Keratinocyte (primary cell): ENCODE measurements at regions not wholly inside any gene's neighbourhood (a gene's known extent, or its start where the extent isn't known, plus 50 kb on each side); places are given as distances from the start of the nearest gene placed in this dataset.

Experiments used
- DNase-seq: peaks from one replicate; pipeline ENCODE4 v3.0.0-alpha.2; 2011; ENCODE audit warnings: low read depth, missing footprints, low spot score
- FAIRE-seq: peaks from 2 replicates; lab custom pipeline; 2011; peaks lifted over from hg19 to GRCh38; lab: Jason Lieb, UNC
- H2AFZ ChIP-seq: 2 replicates; pipeline ENCODE4 v1.6.0; 2012; ENCODE audit warnings: low read length, control low read depth, inconsistent platforms; ENCODE audit not compliant: control insufficient read depth
- H3K27ac ChIP-seq: 2 replicates; pipeline ENCODE4 v1.5.1; 2011; ENCODE audit warnings: low read length; ENCODE audit not compliant: control insufficient read depth, insufficient read depth
- H3K27me3 ChIP-seq: 3 replicates; pipeline ENCODE4 v1.6.0; 2011; ENCODE audit warnings: low read length; ENCODE audit not compliant: control insufficient read depth, insufficient read depth; ENCODE audit errors: extremely low read depth
- H3K36me3 ChIP-seq, 2 experiments: 2 replicates in 1 of 2; 3 replicates in 1 of 2; pipeline ENCODE4 v1.5.1; 2011; ENCODE audit warnings: low read length in 2 of 2, mild to moderate bottlenecking in 1 of 2; ENCODE audit not compliant: control insufficient read depth in 2 of 2, insufficient read depth in 2 of 2; ENCODE audit errors: extremely low read depth in 1 of 2
- H3K4me1 ChIP-seq: 3 replicates; pipeline ENCODE4 v1.5.1; 2011; ENCODE audit warnings: low read length; ENCODE audit not compliant: control insufficient read depth, insufficient read depth; ENCODE audit errors: extremely low read depth
- H3K4me2 ChIP-seq: 3 replicates; pipeline ENCODE4 v1.6.0; 2011; ENCODE audit warnings: low read depth, low read length; ENCODE audit not compliant: control insufficient read depth, insufficient read depth; ENCODE audit errors: extremely low read depth
- H3K4me3 ChIP-seq, 3 experiments: fragments of 200-600 bp in 1 of 3; sonication (generic) in 1 of 3; 2 replicates in 2 of 3; 3 replicates in 1 of 3; pipeline ENCODE4 v1.5.1; 2011 to 2016; ENCODE audit warnings: low read length in 3 of 3, mild to moderate bottlenecking in 3 of 3, control low read depth in 2 of 3, inconsistent platforms in 1 of 3, low read depth in 1 of 3, mixed read lengths in 1 of 3, mixed run types in 1 of 3, moderate library complexity in 1 of 3; ENCODE audit not compliant: control insufficient read depth in 2 of 3, insufficient read depth in 2 of 3; ENCODE audit errors: extremely low read depth in 1 of 3
- H3K79me2 ChIP-seq: 2 replicates; pipeline ENCODE4 v1.6.0; 2012; ENCODE audit warnings: low read length; ENCODE audit not compliant: control insufficient read depth, insufficient read depth
- H3K9ac ChIP-seq: 3 replicates; pipeline ENCODE4 v1.6.0; 2011; ENCODE audit warnings: low read length; ENCODE audit not compliant: control insufficient read depth, insufficient read depth; ENCODE audit errors: extremely low read depth
- H3K9me1 ChIP-seq: 3 replicates; pipeline ENCODE4 v1.6.0; 2011; ENCODE audit warnings: low read length; ENCODE audit not compliant: control insufficient read depth, insufficient read depth; ENCODE audit errors: extremely low read depth
- H3K9me3 ChIP-seq: 2 replicates; pipeline ENCODE4 v1.5.1; 2012; ENCODE audit warnings: low read depth, low read length; ENCODE audit not compliant: control insufficient read depth
- H4K20me1 ChIP-seq: 3 replicates; pipeline ENCODE4 v1.6.0; 2011; ENCODE audit warnings: low read length; ENCODE audit not compliant: control insufficient read depth, insufficient read depth; ENCODE audit errors: extremely low read depth
- EZH2 ChIP-seq: IDR thresholded peaks from one replicate; pipeline ENCODE4 v1.6.1; 2012; ENCODE audit warnings: inconsistent platforms, mild to moderate bottlenecking, low read length, moderate library complexity
- dilution Hi-C: fragments of 300-500 bp; cut with MboI; formaldehyde crosslinking; loops from one replicate; pipeline ENCODE4 v1.7.0; 2020; ENCODE audit warnings: low sequenced_read_pairs; ENCODE audit not compliant: extremely low pct_ligation_motif_present
- TF ChIP-seq, protein P1 (sequence below), 3 experiments: IDR thresholded peaks in 1 of 3; conservative IDR thresholded peaks in 1 of 3; optimal IDR thresholded peaks in 1 of 3; 2 replicates in 2 of 3; 3 replicates in 1 of 3; pipeline versions ENCODE3 to v1.5.1; 2011; ENCODE audit warnings: low read length in 3 of 3, mild to moderate bottlenecking in 3 of 3, moderate library complexity in 2 of 3, control low read depth in 1 of 3, inconsistent platforms in 1 of 3; ENCODE audit not compliant: insufficient read depth in 2 of 3; ENCODE audit errors: extremely low read depth in 1 of 3

DNA sequence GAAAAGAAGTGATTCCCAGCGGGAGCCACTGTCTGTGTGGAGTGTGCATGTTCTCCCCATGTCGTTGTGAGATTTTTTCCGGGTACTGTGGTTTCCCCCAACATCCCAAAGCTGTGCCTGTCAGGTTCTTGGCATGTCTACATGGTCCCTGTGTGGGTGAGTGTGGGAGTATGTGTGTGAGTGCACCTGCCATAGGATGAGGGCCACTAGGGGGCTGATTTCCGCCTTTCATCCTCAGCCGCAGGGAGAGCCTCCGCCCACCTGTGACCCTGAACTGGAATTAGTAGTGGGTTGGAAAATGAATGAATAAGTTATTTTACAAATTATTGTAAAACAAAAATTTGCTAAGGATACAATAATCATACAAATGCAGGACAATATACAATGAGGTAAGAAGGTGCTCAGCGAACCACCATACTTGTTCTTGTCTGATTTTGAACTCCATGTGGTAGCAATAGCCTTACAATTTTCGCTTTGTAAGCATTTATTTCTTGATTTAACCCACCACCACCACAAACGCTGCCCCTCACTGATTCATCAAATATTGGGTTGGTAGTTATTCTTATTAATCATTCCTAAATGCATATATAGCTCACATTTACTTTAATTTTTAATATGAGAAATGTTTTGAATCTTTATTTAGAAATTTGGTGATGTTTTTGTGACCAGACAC, 641.2 kb upstream of the VSTM2A start:
- no peak overlapping the region for H3K4me2 ChIP-seq
- no peaks in the 10 kb centered on the region for H3K36me3 ChIP-seq
- FAIRE-seq, result no peak

DNA sequence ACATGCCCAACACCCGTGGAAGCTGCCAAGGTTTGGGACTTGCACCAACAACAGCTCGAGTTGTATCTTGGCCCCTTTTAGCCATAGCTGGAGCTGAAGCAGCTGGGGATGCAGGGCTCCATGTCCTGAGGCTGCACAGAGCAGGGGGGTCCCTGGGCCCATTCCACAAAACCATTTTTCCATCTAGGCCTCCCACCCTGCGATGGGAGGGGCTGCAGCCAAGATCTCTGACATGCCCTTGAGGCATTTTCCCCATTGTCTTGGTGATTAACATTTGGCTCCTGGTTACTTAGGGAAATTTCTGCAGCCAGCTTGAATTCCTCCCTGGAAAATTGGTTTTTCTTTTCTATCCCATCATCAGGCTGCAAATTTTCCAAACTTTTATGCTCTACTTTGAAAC, 637.8 kb upstream of the VSTM2A start:
- Histone ChIP-seq H3K27ac (no peak overlapping the region), H3K4me1 (no peaks in the 10 kb centered on the region), H3K4me2 (no peak overlapping the region), H4K20me1 (no peaks in the 10 kb centered on the region), H3K9me3 (no peaks in the 10 kb centered on the region), H3K27me3 (no peaks in the 10 kb centered on the region), H3K36me3 (no peaks in the 10 kb centered on the region), H3K4me3 (no peak overlapping the region), H3K79me2 (no peaks in the 10 kb centered on the region), H3K9ac (no peak overlapping the region), H2AFZ (no peak overlapping the region), H3K9me1 (no peaks in the 10 kb centered on the region)
- no peak for DNase-seq
- TF ChIP-seq EZH2, result no peak
- TF ChIP-seq, protein P1, sequence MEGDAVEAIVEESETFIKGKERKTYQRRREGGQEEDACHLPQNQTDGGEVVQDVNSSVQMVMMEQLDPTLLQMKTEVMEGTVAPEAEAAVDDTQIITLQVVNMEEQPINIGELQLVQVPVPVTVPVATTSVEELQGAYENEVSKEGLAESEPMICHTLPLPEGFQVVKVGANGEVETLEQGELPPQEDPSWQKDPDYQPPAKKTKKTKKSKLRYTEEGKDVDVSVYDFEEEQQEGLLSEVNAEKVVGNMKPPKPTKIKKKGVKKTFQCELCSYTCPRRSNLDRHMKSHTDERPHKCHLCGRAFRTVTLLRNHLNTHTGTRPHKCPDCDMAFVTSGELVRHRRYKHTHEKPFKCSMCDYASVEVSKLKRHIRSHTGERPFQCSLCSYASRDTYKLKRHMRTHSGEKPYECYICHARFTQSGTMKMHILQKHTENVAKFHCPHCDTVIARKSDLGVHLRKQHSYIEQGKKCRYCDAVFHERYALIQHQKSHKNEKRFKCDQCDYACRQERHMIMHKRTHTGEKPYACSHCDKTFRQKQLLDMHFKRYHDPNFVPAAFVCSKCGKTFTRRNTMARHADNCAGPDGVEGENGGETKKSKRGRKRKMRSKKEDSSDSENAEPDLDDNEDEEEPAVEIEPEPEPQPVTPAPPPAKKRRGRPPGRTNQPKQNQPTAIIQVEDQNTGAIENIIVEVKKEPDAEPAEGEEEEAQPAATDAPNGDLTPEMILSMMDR (optimal IDR thresholded peaks at IDR 0.05 in 1 of 3, IDR thresholded peaks at IDR 0.05 in 1 of 3, conservative IDR thresholded peaks at IDR 0.05 in 1 of 3; ENCODE audit: extremely low read depth in 1 of 3, insufficient read depth in 2 of 3, low read length in 3 of 3), result no peak
- dilution Hi-C loops, result no loop called here
- no peak for FAIRE-seq

More for the DNA sequence above, 641.2 kb upstream of the VSTM2A start:
- DNase-seq, result no peak
- Histone ChIP-seq H3K4me3 (no peak overlapping the region), H3K9me3 (no peaks in the 10 kb centered on the region), H2AFZ (no peak overlapping the region), H3K9ac (no peak overlapping the region), H3K4me1 (no peaks in the 10 kb centered on the region), H3K27me3 (no peaks in the 10 kb centered on the region), H3K79me2 (no peaks in the 10 kb centered on the region), H4K20me1 (no peaks in the 10 kb centered on the region), H3K9me1 (no peaks in the 10 kb centered on the region), H3K27ac (no peak overlapping the region)
- dilution Hi-C loops, result no loop called here
- TF ChIP-seq, protein P1 (optimal IDR thresholded peaks at IDR 0.05 in 1 of 3, IDR thresholded peaks at IDR 0.05 in 1 of 3, conservative IDR thresholded peaks at IDR 0.05 in 1 of 3; ENCODE audit: extremely low read depth in 1 of 3, insufficient read depth in 2 of 3, low read length in 3 of 3), result no peak
- TF ChIP-seq EZH2, result no peak
